Endothelial cell of umbilical vein (primary cell): ENCODE measurements at regions not wholly inside any gene's neighbourhood (a gene's known extent, or its start where the extent isn't known, plus 50 kb on each side); places are given as distances from the start of the nearest gene placed in this dataset.

Experiments
- BruUV-seq: library from RNA; stranded (reverse); fragments of 400-500 nt; replicated peaks from 2 replicates; lab custom pipeline; 2021; lab: Mats Ljungman, UMichigan
- CTCF ChIA-PET: fragments of 300-600, 350-600 bp; sonication (Branson Sonifier 250); formaldehyde crosslinking; loops from one replicate; lab custom pipeline; 2021; ENCODE audit warnings: antibody characterized with exemption, inconsistent platforms; lab: Charles Lee
- POLR2A ChIA-PET: fragments of 300-600, 350-600 bp; sonication (Branson Sonifier 250); formaldehyde crosslinking; loops from one replicate; lab custom pipeline; 2021; ENCODE audit warnings: antibody characterized with exemption, inconsistent platforms; lab: Charles Lee
- DNase-seq: peaks from one replicate; pipeline ENCODE4 v3.0.0-alpha.2; 2011; ENCODE audit warnings: low read depth, low spot score
- FAIRE-seq: peaks from 2 replicates; lab custom pipeline; 2011; peaks lifted over from hg19 to GRCh38; lab: Jason Lieb, UNC
- H2AFZ ChIP-seq: 2 replicates; pipeline ENCODE4 v1.6.0; 2012; ENCODE audit warnings: low read depth, low read length, control low read depth, inconsistent platforms
- H3K27ac ChIP-seq: 2 replicates; pipeline ENCODE4 v1.5.1; 2011; ENCODE audit warnings: low read depth, mild to moderate bottlenecking, control low read depth, low read length, moderate library complexity; ENCODE audit not compliant: insufficient read depth
- H3K27me3 ChIP-seq, 2 experiments: 2 replicates each; pipeline versions ENCODE4 v1.6.0 to v1.6.1; 2011; ENCODE audit warnings: low read length in 2 of 2, mixed read lengths in 1 of 2; ENCODE audit not compliant: control insufficient read depth in 2 of 2, insufficient read depth in 2 of 2
- H3K36me3 ChIP-seq, 2 experiments: 2 replicates in 1 of 2; 3 replicates in 1 of 2; pipeline ENCODE4 v1.5.1; 2011; ENCODE audit warnings: low read length in 2 of 2, mild to moderate bottlenecking in 1 of 2, moderate library complexity in 1 of 2; ENCODE audit not compliant: control insufficient read depth in 2 of 2, insufficient read depth in 2 of 2; ENCODE audit errors: extremely low read depth in 1 of 2
- H3K4me1 ChIP-seq: 3 replicates; pipeline ENCODE4 v1.5.1; 2011; ENCODE audit warnings: mild to moderate bottlenecking, low read length; ENCODE audit not compliant: control insufficient read depth, insufficient read depth; ENCODE audit errors: extremely low read depth
- H3K4me2 ChIP-seq: 2 replicates; pipeline ENCODE4 v1.6.1; 2011; ENCODE audit warnings: low read length, control low read depth, mixed read lengths; ENCODE audit not compliant: insufficient read depth
- H3K4me3 ChIP-seq, 3 experiments: fragments of 200-600 bp in 1 of 3; sonication (generic), shearing (Covaris generic) in 1 of 3; replicated peaks in 1 of 3; 2 replicates each; pipeline ENCODE4 v1.5.1; 2011 to 2016; ENCODE audit warnings: control low read depth in 3 of 3, low read length in 3 of 3, mild to moderate bottlenecking in 2 of 3, inconsistent platforms in 1 of 3, low read depth in 1 of 3, moderate library complexity in 1 of 3; ENCODE audit not compliant: insufficient read depth in 1 of 3
- H3K79me2 ChIP-seq: 2 replicates; pipeline ENCODE4 v1.6.0; 2012; ENCODE audit warnings: low read length, inconsistent platforms; ENCODE audit not compliant: control insufficient read depth, insufficient read depth
- H3K9ac ChIP-seq: replicated peaks from 2 replicates; pipeline ENCODE3; 2011; ENCODE audit warnings: low read length, control low read depth; ENCODE audit not compliant: insufficient read depth; ENCODE audit errors: extremely low read depth
- H3K9me1 ChIP-seq: replicated peaks from 3 replicates; pipeline ENCODE4 v1.6.0; 2011; ENCODE audit warnings: mild to moderate bottlenecking, low read length; ENCODE audit not compliant: control insufficient read depth, insufficient read depth; ENCODE audit errors: extremely low read depth
- H3K9me3 ChIP-seq: replicated peaks from 2 replicates; pipeline ENCODE4 v1.5.1; 2012; ENCODE audit warnings: low read length, inconsistent platforms; ENCODE audit not compliant: control insufficient read depth, insufficient read depth
- H4K20me1 ChIP-seq: replicated peaks from 2 replicates; pipeline ENCODE3; 2011; ENCODE audit warnings: mild to moderate bottlenecking, low read length; ENCODE audit not compliant: control insufficient read depth, insufficient read depth; ENCODE audit errors: extremely low read depth
- EZH2 ChIP-seq: IDR thresholded peaks from 2 replicates; pipeline ENCODE4 v1.6.1; 2012; ENCODE audit warnings: borderline replicate concordance, low read depth, mild to moderate bottlenecking, moderate library complexity, low read length, inconsistent platforms; ENCODE audit not compliant: severe bottlenecking
- FOS ChIP-seq: IDR thresholded peaks from 2 replicates; pipeline ENCODE4 v1.6.1; 2011; ENCODE audit warnings: mild to moderate bottlenecking, low read length, moderate library complexity, borderline replicate concordance; ENCODE audit not compliant: insufficient read depth
- GATA2 ChIP-seq: IDR thresholded peaks from 2 replicates; pipeline ENCODE4 v1.7.0; 2011; ENCODE audit warnings: low read depth, mild to moderate bottlenecking, moderate library complexity, mixed read lengths, low read length; ENCODE audit not compliant: insufficient read length, insufficient read depth
- JUN ChIP-seq: IDR thresholded peaks from 2 replicates; pipeline ENCODE4 v1.6.1; 2011; ENCODE audit warnings: borderline replicate concordance, low read depth; ENCODE audit not compliant: insufficient read length, insufficient read depth
- MYC ChIP-seq: IDR thresholded peaks from one replicate; pipeline ENCODE4 v1.6.1; 2011; ENCODE audit warnings: mild to moderate bottlenecking, low read depth, low read length
- POLR2A ChIP-seq: IDR thresholded peaks from 2 replicates; pipeline ENCODE4 v1.6.1; 2012; ENCODE audit warnings: low read depth, mild to moderate bottlenecking, control low read depth, low read length
- POLR2AphosphoS5 ChIP-seq: IDR thresholded peaks from 2 replicates; pipeline ENCODE4 v1.6.1; 2012; ENCODE audit warnings: low read depth, mild to moderate bottlenecking, control low read depth, low read length, moderate library complexity; ENCODE audit not compliant: insufficient read depth
- dilution Hi-C: fragments of 300-500 bp; cut with MboI; formaldehyde crosslinking; loops from one replicate; pipeline ENCODE4 v1.15.0; 2019; ENCODE audit warnings: low sequenced_read_pairs; ENCODE audit not compliant: extremely low pct_ligation_motif_present
- intact Hi-C: fragments of 100-400 bp; cut with micrococcal nuclease; formaldehyde crosslinking; loops from one replicate; pipeline ENCODE4 v1.10.0; 2022
- TF ChIP-seq, protein P1 (sequence below), 2 donors: IDR thresholded peaks; 1 replicate in 1 of 2; 2 replicates in 1 of 2; pipeline ENCODE4 v1.5.1; 2011; ENCODE audit warnings: low read length in 2 of 2, mild to moderate bottlenecking in 2 of 2, moderate library complexity in 2 of 2, control low read depth in 1 of 2, inconsistent platforms in 1 of 2, low read depth in 1 of 2; ENCODE audit not compliant: insufficient read depth in 1 of 2; ENCODE audit errors: extremely low read depth in 1 of 2
- TF ChIP-seq, protein P2 (sequence below): IDR thresholded peaks from 2 replicates; pipeline ENCODE4 v1.6.1; 2011; ENCODE audit not compliant: insufficient read depth, insufficient read length

DNA sequence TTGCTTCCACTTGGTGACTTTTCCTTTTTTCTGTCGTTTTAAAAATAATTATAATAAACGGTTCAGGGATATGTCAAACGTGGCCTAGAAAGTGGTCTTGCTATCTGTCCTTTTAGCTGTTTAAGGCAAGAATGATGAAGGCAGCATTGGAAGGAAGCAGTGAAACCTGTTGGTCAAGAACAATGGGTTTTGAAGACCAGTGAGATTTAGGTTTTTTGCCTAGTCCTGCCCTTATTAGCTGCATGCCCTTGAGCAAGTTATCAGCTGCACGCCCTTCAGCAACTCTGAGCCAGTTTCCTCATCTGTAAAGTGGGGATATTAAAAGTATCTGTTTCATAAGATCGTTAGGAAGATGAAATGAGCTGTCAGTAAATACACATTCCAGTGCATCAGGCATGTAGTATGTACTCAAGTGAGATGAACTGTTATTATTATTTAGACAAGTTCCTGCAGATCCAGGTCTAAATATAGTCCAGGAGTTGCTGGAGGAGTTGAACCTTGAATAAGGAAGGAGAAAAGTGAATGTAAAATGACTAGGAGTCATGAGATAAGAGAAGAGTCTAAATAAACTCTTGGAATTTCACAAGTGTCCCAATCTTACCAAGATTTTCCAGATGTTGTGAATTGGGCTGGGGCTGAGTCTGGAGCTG, 90.8 kb upstream of the HSD17B12 start:
- H3K9me3 ChIP-seq: no peaks in the 10 kb centered on the region
- ChIA-PET POLR2A (no interaction called here), CTCF (interaction anchor here (1.1 kb wide), 1 partner anchor 19 kb away, joined by 3 read pairs; no protein-coding TSS in a partner anchor)
- intact Hi-C loops: no loop called here
- H3K27ac ChIP-seq: no peak overlapping the region
- TF ChIP-seq JUN (no peak), POLR2A (no peak), FOS (no peak), POLR2AphosphoS5 (no peak), GATA2 (no peak), EZH2 (no peak), MYC (no peak)
- TF ChIP-seq, protein P1, sequence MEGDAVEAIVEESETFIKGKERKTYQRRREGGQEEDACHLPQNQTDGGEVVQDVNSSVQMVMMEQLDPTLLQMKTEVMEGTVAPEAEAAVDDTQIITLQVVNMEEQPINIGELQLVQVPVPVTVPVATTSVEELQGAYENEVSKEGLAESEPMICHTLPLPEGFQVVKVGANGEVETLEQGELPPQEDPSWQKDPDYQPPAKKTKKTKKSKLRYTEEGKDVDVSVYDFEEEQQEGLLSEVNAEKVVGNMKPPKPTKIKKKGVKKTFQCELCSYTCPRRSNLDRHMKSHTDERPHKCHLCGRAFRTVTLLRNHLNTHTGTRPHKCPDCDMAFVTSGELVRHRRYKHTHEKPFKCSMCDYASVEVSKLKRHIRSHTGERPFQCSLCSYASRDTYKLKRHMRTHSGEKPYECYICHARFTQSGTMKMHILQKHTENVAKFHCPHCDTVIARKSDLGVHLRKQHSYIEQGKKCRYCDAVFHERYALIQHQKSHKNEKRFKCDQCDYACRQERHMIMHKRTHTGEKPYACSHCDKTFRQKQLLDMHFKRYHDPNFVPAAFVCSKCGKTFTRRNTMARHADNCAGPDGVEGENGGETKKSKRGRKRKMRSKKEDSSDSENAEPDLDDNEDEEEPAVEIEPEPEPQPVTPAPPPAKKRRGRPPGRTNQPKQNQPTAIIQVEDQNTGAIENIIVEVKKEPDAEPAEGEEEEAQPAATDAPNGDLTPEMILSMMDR (IDR thresholded peaks at IDR 0.05; ENCODE audit: extremely low read depth in 1 of 2, insufficient read depth in 1 of 2, low read depth in 1 of 2, low read length in 2 of 2): no peak
- TF ChIP-seq, protein P2, sequence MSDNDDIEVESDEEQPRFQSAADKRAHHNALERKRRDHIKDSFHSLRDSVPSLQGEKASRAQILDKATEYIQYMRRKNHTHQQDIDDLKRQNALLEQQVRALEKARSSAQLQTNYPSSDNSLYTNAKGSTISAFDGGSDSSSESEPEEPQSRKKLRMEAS: no peak
- no peak overlapping the region for H2AFZ ChIP-seq
- H3K9me1 ChIP-seq: no peaks in the 10 kb centered on the region
- no peaks in the 10 kb centered on the region for H3K4me1 ChIP-seq
- H3K4me3 ChIP-seq: no peak overlapping the region
- no peak overlapping the region for H3K9ac ChIP-seq
- H3K4me2 ChIP-seq: no peak overlapping the region
- no peaks in the 10 kb centered on the region for H4K20me1 ChIP-seq
- no TSS peak for BruUV-seq
- no peaks in the 10 kb centered on the region for H3K36me3 ChIP-seq
- H3K27me3 ChIP-seq: peaks cover 20 to 47% of the 10 kb centered on the region in 2 experiments
- no peaks in the 10 kb centered on the region for H3K79me2 ChIP-seq
- DNase-seq (no peak), FAIRE-seq (no peak)
- dilution Hi-C loops: no loop called here
